ENCODE measurements at regions not wholly inside any gene's neighbourhood (a gene's known extent, or its start where the extent isn't known, plus 50 kb on each side); places are given as distances from the start of the nearest gene placed in this dataset.

DNA sequence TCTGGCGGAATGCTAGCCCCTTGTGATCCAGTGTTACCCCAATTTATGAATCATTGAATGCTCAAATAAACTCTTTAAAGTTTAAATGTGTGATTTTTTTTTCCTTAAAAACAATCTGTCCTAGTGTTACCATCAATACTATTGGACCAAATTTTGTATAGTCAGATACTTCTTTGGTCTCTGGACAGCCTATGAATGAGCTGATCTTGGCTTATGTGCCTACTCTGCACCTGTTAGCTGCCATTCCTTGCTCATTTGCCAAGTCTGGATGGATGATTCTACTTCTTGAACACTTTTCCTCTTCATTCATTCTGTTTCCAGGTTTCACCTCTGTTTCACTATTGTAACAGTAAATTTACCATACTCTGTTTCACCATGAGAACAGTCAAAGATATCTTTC is 226.5 kb upstream of the ZBED5 start:
- Histone ChIP-seq H3K4me3 (no peak overlapping the region), H3K9me3 (no peaks in the 10 kb centered on the region), H3K27ac (no peak overlapping the region), H3K27me3 (no peaks in the 10 kb centered on the region), H3K36me3 (no peaks in the 10 kb centered on the region), H3K4me1 (no peaks in the 10 kb centered on the region)
- intact Hi-C loops (cut with DNase I) = no loop called here
- TF ChIP-seq, protein P1, sequence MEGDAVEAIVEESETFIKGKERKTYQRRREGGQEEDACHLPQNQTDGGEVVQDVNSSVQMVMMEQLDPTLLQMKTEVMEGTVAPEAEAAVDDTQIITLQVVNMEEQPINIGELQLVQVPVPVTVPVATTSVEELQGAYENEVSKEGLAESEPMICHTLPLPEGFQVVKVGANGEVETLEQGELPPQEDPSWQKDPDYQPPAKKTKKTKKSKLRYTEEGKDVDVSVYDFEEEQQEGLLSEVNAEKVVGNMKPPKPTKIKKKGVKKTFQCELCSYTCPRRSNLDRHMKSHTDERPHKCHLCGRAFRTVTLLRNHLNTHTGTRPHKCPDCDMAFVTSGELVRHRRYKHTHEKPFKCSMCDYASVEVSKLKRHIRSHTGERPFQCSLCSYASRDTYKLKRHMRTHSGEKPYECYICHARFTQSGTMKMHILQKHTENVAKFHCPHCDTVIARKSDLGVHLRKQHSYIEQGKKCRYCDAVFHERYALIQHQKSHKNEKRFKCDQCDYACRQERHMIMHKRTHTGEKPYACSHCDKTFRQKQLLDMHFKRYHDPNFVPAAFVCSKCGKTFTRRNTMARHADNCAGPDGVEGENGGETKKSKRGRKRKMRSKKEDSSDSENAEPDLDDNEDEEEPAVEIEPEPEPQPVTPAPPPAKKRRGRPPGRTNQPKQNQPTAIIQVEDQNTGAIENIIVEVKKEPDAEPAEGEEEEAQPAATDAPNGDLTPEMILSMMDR (IDR thresholded peaks at IDR 0.05) = no peak
- TF ChIP-seq POLR2AphosphoS5 (IDR thresholded peaks at IDR 0.05; ENCODE audit: insufficient read depth in 1 of 2, low read depth in 1 of 2) (no peak), POLR2A (IDR thresholded peaks at IDR 0.05) (no peak)
- no peak for DNase-seq (ENCODE audit: extremely low spot score in 2 of 2)

DNA sequence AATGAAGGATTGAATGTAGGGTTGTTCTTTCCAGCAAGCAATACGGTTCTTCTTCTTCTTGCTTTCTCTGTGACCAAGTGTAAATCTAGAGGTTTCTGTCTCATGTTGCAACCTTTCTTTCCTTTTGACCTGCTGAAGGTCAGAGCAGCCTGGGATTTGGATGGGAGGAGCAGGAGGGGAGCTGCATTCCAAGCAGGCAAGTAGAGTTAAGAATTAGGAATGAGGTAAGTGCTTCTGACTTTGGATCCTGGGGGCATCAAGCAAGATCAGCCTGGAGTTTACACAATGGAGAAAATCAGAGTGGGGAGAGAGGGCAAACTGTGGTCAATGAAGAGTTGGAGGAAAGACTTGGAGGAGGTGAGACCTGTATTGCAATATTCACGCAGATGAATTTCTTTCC is 225.6 kb upstream of the ZBED5 start:
- intact Hi-C loops (cut with DNase I) = no loop called here

DNA sequence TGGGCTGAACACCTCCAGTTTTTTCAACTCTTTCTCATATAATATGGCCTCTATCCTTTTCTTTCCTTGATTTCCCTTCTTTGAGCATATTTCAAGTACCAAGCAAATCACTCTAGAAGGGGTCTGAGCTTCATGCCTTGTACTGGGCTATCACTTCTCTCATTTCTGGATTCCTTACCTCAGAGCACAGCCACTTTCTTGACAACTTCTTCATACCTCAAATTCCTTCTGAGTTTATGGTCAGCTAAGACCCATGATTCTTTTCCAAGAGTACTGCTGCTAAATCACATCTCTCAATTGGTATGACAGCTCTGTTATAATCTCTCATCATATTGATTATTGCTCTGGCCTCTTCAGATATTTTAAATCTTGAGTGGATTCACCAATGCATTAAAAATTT is 224.8 kb upstream of the ZBED5 start:
- no peak for TF ChIP-seq POLR2A (IDR thresholded peaks at IDR 0.05)
- TF ChIP-seq POLR2AphosphoS5 (IDR thresholded peaks at IDR 0.05; ENCODE audit: insufficient read depth in 1 of 2, low read depth in 1 of 2) = no peak
- TF ChIP-seq, protein P1 (IDR thresholded peaks at IDR 0.05) = no peak
- Histone ChIP-seq H3K27ac (no peak overlapping the region), H3K36me3 (no peaks in the 10 kb centered on the region), H3K4me3 (no peak overlapping the region), H3K9me3 (no peaks in the 10 kb centered on the region), H3K4me1 (no peaks in the 10 kb centered on the region), H3K27me3 (no peaks in the 10 kb centered on the region)
- intact Hi-C loops (cut with DNase I) = no loop called here
- no peak for DNase-seq (ENCODE audit: extremely low spot score in 2 of 2)

More for the DNA sequence above, 225.6 kb upstream of the ZBED5 start:
- Histone ChIP-seq H3K9me3 (no peaks in the 10 kb centered on the region), H3K4me1 (no peaks in the 10 kb centered on the region), H3K36me3 (no peaks in the 10 kb centered on the region), H3K27ac (no peak overlapping the region), H3K4me3 (no peak overlapping the region), H3K27me3 (no peaks in the 10 kb centered on the region)
- no peak for DNase-seq (ENCODE audit: extremely low spot score in 2 of 2)
- TF ChIP-seq POLR2A (IDR thresholded peaks at IDR 0.05) = no peak

DNA sequence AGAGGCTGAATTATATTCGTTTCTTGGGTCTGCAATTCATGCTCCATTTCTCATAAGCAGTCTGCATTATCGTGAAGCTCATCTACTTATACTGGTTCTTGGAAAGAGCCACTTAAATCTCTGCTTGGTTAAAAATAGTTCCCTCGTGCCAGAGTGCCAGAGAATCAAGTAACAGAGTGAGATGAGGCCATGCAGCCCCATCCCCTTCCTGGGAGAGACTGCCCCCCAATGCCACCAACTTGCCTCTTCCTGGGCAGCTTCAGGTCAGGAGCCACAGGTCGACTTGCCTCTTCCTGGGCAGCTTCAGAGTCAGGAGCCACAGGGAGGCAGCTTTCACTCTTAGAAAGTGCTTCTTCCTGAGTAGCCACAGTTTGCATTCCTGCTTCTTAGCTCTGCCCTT is 223.9 kb upstream of the ZBED5 start:
- TF ChIP-seq POLR2A (IDR thresholded peaks at IDR 0.05) = no peak
- no peak for DNase-seq (ENCODE audit: extremely low spot score in 2 of 2)
- Histone ChIP-seq H3K27me3 (no peaks in the 10 kb centered on the region), H3K4me3 (no peak overlapping the region), H3K9me3 (no peaks in the 10 kb centered on the region), H3K27ac (no peak overlapping the region), H3K36me3 (no peaks in the 10 kb centered on the region), H3K4me1 (no peaks in the 10 kb centered on the region)
- intact Hi-C loops (cut with DNase I) = no loop called here

DNA sequence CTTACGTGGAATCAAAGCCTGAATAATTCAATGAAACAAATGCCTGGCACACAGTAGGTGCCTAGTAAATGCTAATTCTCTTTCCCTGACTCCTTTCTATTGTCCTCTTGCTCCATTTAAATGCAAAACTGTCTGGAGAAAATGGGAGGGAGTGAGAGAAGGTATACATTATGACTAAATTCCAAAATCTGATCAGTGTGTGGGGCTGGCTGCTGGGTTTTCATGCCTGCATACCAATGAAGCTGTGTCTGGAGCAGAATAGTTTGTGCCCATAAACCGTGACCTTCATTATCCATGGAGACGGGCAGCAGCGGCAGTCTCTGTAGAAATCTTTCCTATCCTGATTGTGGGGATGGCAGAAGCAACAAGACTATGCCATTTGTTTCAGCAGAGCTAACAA is 223.4 kb upstream of the ZBED5 start:
- H3K4me1 ChIP-seq = peaks cover under 1% of the 10 kb centered on the region
- no peaks in the 10 kb centered on the region for H3K9me3 ChIP-seq
- H3K36me3 ChIP-seq = no peaks in the 10 kb centered on the region
- no peak for TF ChIP-seq POLR2A (IDR thresholded peaks at IDR 0.05)
- TF ChIP-seq POLR2AphosphoS5 (IDR thresholded peaks at IDR 0.05; ENCODE audit: insufficient read depth in 1 of 2, low read depth in 1 of 2) = no peak
- TF ChIP-seq, protein P1 (IDR thresholded peaks at IDR 0.05) = no peak
- H3K27ac ChIP-seq = no peak overlapping the region
- no peaks in the 10 kb centered on the region for H3K27me3 ChIP-seq
- intact Hi-C loops (cut with DNase I) = no loop called here
- no peak overlapping the region for H3K4me3 ChIP-seq
- no peak for DNase-seq (ENCODE audit: extremely low spot score in 2 of 2)

DNA sequence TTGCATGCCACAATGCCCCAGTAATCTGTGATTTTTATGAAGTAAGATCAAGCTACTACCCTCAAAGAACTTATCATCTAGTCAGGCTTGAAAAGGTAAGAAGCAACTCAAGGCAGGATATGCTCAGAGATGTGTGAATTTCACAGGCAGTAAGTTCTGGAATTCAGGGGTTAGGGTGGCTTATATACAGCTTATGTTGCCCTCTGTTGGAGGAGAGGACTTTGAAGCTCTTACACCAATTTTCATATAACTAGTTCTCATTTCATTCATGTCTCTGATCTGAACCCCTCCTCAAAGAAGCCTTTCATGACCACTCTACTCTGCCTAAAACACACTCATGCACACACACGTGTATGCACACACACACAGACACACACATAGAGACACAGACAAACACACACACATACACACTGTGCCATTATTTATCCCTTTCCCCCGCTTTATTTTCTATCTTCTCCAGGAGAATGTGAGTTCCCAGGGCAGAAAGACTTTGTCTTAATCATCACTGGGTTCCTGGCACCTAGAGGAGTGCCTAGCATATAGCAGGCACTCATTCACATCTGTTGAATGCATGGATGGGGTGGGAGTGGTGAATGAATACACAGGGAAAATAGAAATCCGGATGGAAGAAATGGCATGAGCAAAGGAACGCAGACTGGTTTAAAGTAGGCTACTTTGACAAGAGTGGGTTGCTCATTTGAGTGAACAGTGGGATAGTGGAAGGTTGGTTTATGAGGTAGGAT is 220.7 kb upstream of the ZBED5 start:
- no peak for TF ChIP-seq POLR2A (IDR thresholded peaks at IDR 0.05)
- no peak for TF ChIP-seq POLR2AphosphoS5 (IDR thresholded peaks at IDR 0.05; ENCODE audit: insufficient read depth in 1 of 2, low read depth in 1 of 2)
- TF ChIP-seq, protein P1 (IDR thresholded peaks at IDR 0.05) = no peak
- no peak overlapping the region for H3K4me3 ChIP-seq
- peaks cover 10% of the 10 kb centered on the region for H3K4me1 ChIP-seq
- DNase-seq (ENCODE audit: extremely low spot score in 2 of 2) = no peak
- H3K27ac ChIP-seq = no peak overlapping the region
- H3K27me3 ChIP-seq = no peaks in the 10 kb centered on the region
- H3K9me3 ChIP-seq = no peaks in the 10 kb centered on the region
- intact Hi-C loops (cut with DNase I) = no loop called here
- no peaks in the 10 kb centered on the region for H3K36me3 ChIP-seq

All from vagina (tissue), 2 donors.